ENCODE measurements at regions not wholly inside any gene's neighbourhood (a gene's known extent, or its start where the extent isn't known, plus 50 kb on each side); places are given as distances from the start of the nearest gene placed in this dataset.

- no peak for TF ChIP-seq POLR2A (IDR thresholded peaks at IDR 0.05; ENCODE audit: low read depth, low read length)
- no peak for TF ChIP-seq TAF1 (IDR thresholded peaks at IDR 0.05; ENCODE audit: low read depth, low read length)
- no peak for TF ChIP-seq POLR2AphosphoS5 (IDR thresholded peaks at IDR 0.05; ENCODE audit: low read depth, low read length)
- no peak for TF ChIP-seq PAX5 (IDR thresholded peaks at IDR 0.05; ENCODE audit: insufficient read depth, low read length, severe bottlenecking)
- no peak for TF ChIP-seq POU2F2 (IDR thresholded peaks at IDR 0.05; ENCODE audit: low read depth, low read length)
- TF ChIP-seq SPI1 (IDR thresholded peaks at IDR 0.05; ENCODE audit: low read depth, low read length): no peak
Measured at GRCh38 chr4:63155561-63155960, 1253.7 kb downstream of the TECRL start.
